ENCODE measurements at regions not wholly inside any gene's neighbourhood (a gene's known extent, or its start where the extent isn't known, plus 50 kb on each side); places are given as distances from the start of the nearest gene placed in this dataset.
"Not testable (repeated sequence)": the region's sequence is repeated elsewhere in the genome, so short reads cannot be mapped to it uniquely, and the experiment has no call there.

GRCh38 chr2:195542067-195542466, 115.0 kb upstream of the SLC39A10 start:
- Mint-ChIP-seq H3K4me3 (peak overlapping the region in 1 of 5 donors; percentile 16), H3K4me1 (peaks cover 36 to 62% of the 10 kb centered on the region in 2 donors), H3K36me3 (peaks cover 0 to 4% (median 0%) of the 10 kb centered on the region in 3 donors), H3K27me3 (ENCODE audit: low read depth in 3 of 3) (peaks cover 3 to 13% (median 8%) of the 10 kb centered on the region in 3 donors), H3K27ac (peak overlapping the region in 2 of 6 donors; percentile 12 to 21), H3K9me3 (peaks cover 0 to 1% (median 0%) of the 10 kb centered on the region in 6 donors)
- no peak for DNase-seq

GRCh38 chr2:195538937-195539336, 118.1 kb upstream of the SLC39A10 start:
- Mint-ChIP-seq H3K4me3 (no peak overlapping the region), H3K4me1 (peaks cover 64 to 82% of the 10 kb centered on the region in 2 donors), H3K27me3 (ENCODE audit: low read depth in 3 of 3) (peaks cover 3 to 20% (median 10%) of the 10 kb centered on the region in 3 donors), H3K36me3 (peaks cover 0 to 4% (median 0%) of the 10 kb centered on the region in 3 donors), H3K27ac (no peak overlapping the region), H3K9me3 (peaks cover 0 to 1% (median 0%) of the 10 kb centered on the region in 6 donors)
- no peak for DNase-seq

- peak overlapping the region in 1 of 6 donors; percentile 94 for H3K27ac Mint-ChIP-seq
- H3K9me3 Mint-ChIP-seq = no peaks in the 10 kb centered on the region
- peaks cover 68 to 85% of the 10 kb centered on the region in 2 donors for H3K4me1 Mint-ChIP-seq
- peaks cover 5 to 20% (median 10%) of the 10 kb centered on the region in 3 donors for H3K27me3 Mint-ChIP-seq (ENCODE audit: low read depth in 3 of 3)
- peaks cover 0 to 4% (median 0%) of the 10 kb centered on the region in 3 donors for H3K36me3 Mint-ChIP-seq
- no peak overlapping the region for H3K4me3 Mint-ChIP-seq
- DNase-seq = no peak
These were observed 119.2 kb upstream of the SLC39A10 start for GRCh38 chr2:195537811-195538210.

GRCh38 chr2:195536906-195537305, 120.1 kb upstream of the SLC39A10 start:
- H3K27ac Mint-ChIP-seq = peak overlapping the region; percentile 50 to 94 (median 76)
- peaks cover 5 to 18% (median 11%) of the 10 kb centered on the region in 3 donors for H3K27me3 Mint-ChIP-seq (ENCODE audit: low read depth in 3 of 3)
- H3K9me3 Mint-ChIP-seq = no peaks in the 10 kb centered on the region
- H3K4me1 Mint-ChIP-seq = peaks cover 70 to 85% of the 10 kb centered on the region in 2 donors
- no peak for DNase-seq
- H3K4me3 Mint-ChIP-seq = peak overlapping the region; percentile 23 to 89 (median 65)
- H3K36me3 Mint-ChIP-seq = peaks cover 0 to 4% (median 0%) of the 10 kb centered on the region in 3 donors

GRCh38 chr2:195535911-195536522, 121.0 kb upstream of the SLC39A10 start:
- Mint-ChIP-seq H3K4me3 (peak overlapping the region; percentile 47 to 89 (median 65)), H3K27ac (peak overlapping the region; percentile 50 to 94 (median 67)), H3K27me3 (ENCODE audit: low read depth in 3 of 3) (peaks cover 5 to 13% (median 9%) of the 10 kb centered on the region in 3 donors), H3K4me1 (peaks cover 73 to 85% of the 10 kb centered on the region in 2 donors), H3K36me3 (peaks cover 0 to 4% (median 0%) of the 10 kb centered on the region in 3 donors), H3K9me3 (no peaks in the 10 kb centered on the region)
- peak; percentile 84 to 87 (median 84) for DNase-seq

- Mint-ChIP-seq H3K27ac (peak overlapping the region; percentile 24 to 94 (median 78)), H3K4me3 (peak overlapping the region; percentile 34 to 89 (median 85)), H3K36me3 (peaks cover 0 to 6% (median 0%) of the 10 kb centered on the region in 3 donors), H3K9me3 (no peaks in the 10 kb centered on the region), H3K27me3 (ENCODE audit: low read depth in 3 of 3) (peaks cover 5 to 13% (median 9%) of the 10 kb centered on the region in 3 donors), H3K4me1 (peaks cover 73 to 92% of the 10 kb centered on the region in 2 donors)
- DNase-seq = no peak
These were observed 122.1 kb upstream of the SLC39A10 start for GRCh38 chr2:195534971-195535370.

- Mint-ChIP-seq H3K27ac (peak overlapping the region; percentile 77 to 94 (median 88)), H3K27me3 (ENCODE audit: low read depth in 3 of 3) (peaks cover 5 to 13% (median 9%) of the 10 kb centered on the region in 3 donors), H3K4me3 (peak overlapping the region; percentile 69 to 89 (median 87)), H3K36me3 (peaks cover 0 to 6% (median 0%) of the 10 kb centered on the region in 3 donors), H3K9me3 (peaks cover 0 to 3% (median 0%) of the 10 kb centered on the region in 6 donors), H3K4me1 (peaks cover 71 to 90% of the 10 kb centered on the region in 2 donors)
- DNase-seq = peak; percentile 38 to 47 (median 40)
These were observed 123.0 kb upstream of the SLC39A10 start for GRCh38 chr2:195533771-195534642.

- peaks cover 0 to 3% (median 0%) of the 10 kb centered on the region in 3 donors for H3K36me3 Mint-ChIP-seq
- DNase-seq = peak; percentile 59 to 69 (median 66)
These were observed 124.3 kb upstream of the SLC39A10 start for GRCh38 chr2:195532628-195533271.

GRCh38 chr2:195532255-195532627, 124.8 kb upstream of the SLC39A10 start:
- no peak for DNase-seq
- Mint-ChIP-seq H3K36me3 (peaks cover 0 to 3% (median 0%) of the 10 kb centered on the region in 3 donors), H3K27ac (peak overlapping the region; percentile 77 to 95 (median 92)), H3K27me3 (ENCODE audit: low read depth in 3 of 3) (peaks cover 4 to 8% (median 6%) of the 10 kb centered on the region in 3 donors), H3K4me1 (peaks cover 62 to 72% of the 10 kb centered on the region in 2 donors), H3K9me3 (peaks cover 0 to 4% (median 0%) of the 10 kb centered on the region in 6 donors), H3K4me3 (peak overlapping the region; percentile 83 to 89 (median 87))

More at GRCh38 chr2:195532628-195533271, 124.3 kb upstream of the SLC39A10 start:
- H3K4me1 Mint-ChIP-seq = peaks cover 66 to 77% of the 10 kb centered on the region in 2 donors
- peaks cover 0 to 4% (median 0%) of the 10 kb centered on the region in 6 donors for H3K9me3 Mint-ChIP-seq
- H3K4me3 Mint-ChIP-seq = peak overlapping the region; percentile 83 to 89 (median 87)
- H3K27me3 Mint-ChIP-seq (ENCODE audit: low read depth in 3 of 3) = peaks cover 4 to 13% (median 7%) of the 10 kb centered on the region in 3 donors
- H3K27ac Mint-ChIP-seq = peak overlapping the region; percentile 77 to 95 (median 92)

- H3K4me1 Mint-ChIP-seq = peaks cover 57 to 67% of the 10 kb centered on the region in 2 donors
- H3K27ac Mint-ChIP-seq = peak overlapping the region; percentile 77 to 95 (median 92)
- H3K4me3 Mint-ChIP-seq = peak overlapping the region; percentile 83 to 89 (median 87)
These were observed 125.3 kb upstream of the SLC39A10 start for GRCh38 chr2:195531754-195532153.

GRCh38 chr2:195523242-195523641, 133.8 kb upstream of the SLC39A10 start:
- H3K4me3 Mint-ChIP-seq, H3K4me1 Mint-ChIP-seq, H3K27ac Mint-ChIP-seq, H3K36me3 Mint-ChIP-seq, H3K9me3 Mint-ChIP-seq, DNase-seq: not testable (repeated sequence)
- peaks cover 0 to 13% (median 0%) of the 10 kb centered on the region in 3 donors for H3K27me3 Mint-ChIP-seq (ENCODE audit: low read depth in 3 of 3)

More at GRCh38 chr2:195531754-195532153, 125.3 kb upstream of the SLC39A10 start:
- peaks cover 2 to 6% (median 4%) of the 10 kb centered on the region in 3 donors for H3K27me3 Mint-ChIP-seq (ENCODE audit: low read depth in 3 of 3)
- H3K36me3 Mint-ChIP-seq = peaks cover 0 to 3% (median 0%) of the 10 kb centered on the region in 3 donors
- H3K9me3 Mint-ChIP-seq = peaks cover 0 to 4% (median 0%) of the 10 kb centered on the region in 6 donors
- DNase-seq = no peak

GRCh38 chr2:195521589-195521988, 135.4 kb upstream of the SLC39A10 start:
- peaks cover 0 to 5% (median 0%) of the 10 kb centered on the region in 3 donors for H3K36me3 Mint-ChIP-seq
- no peak overlapping the region for H3K27ac Mint-ChIP-seq

GRCh38 chr2:195520671-195521155, 136.3 kb upstream of the SLC39A10 start:
- peaks cover 0 to 2% (median 0%) of the 10 kb centered on the region in 3 donors for H3K36me3 Mint-ChIP-seq
- peaks cover 0 to 3% (median 0%) of the 10 kb centered on the region in 6 donors for H3K9me3 Mint-ChIP-seq
- no peak overlapping the region for H3K4me3 Mint-ChIP-seq
- peak overlapping the region in 1 of 6 donors; percentile 35 for H3K27ac Mint-ChIP-seq
- H3K27me3 Mint-ChIP-seq (ENCODE audit: low read depth in 3 of 3) = peaks cover 0 to 16% (median 4%) of the 10 kb centered on the region in 3 donors
- no peak for DNase-seq
- H3K4me1 Mint-ChIP-seq = peaks cover 0 to 3% of the 10 kb centered on the region in 2 donors

More at GRCh38 chr2:195521589-195521988, 135.4 kb upstream of the SLC39A10 start:
- no peak for DNase-seq
- Mint-ChIP-seq H3K27me3 (ENCODE audit: low read depth in 3 of 3) (peaks cover 0 to 16% (median 3%) of the 10 kb centered on the region in 3 donors), H3K9me3 (peaks cover 0 to 6% (median 0%) of the 10 kb centered on the region in 6 donors), H3K4me3 (no peak overlapping the region), H3K4me1 (peaks cover 0 to under 1% of the 10 kb centered on the region in 2 donors)

All from immature natural killer cell (primary cell).